HCT116 (cell line): ENCODE measurements at regions not wholly inside any gene's neighbourhood (a gene's known extent, or its start where the extent isn't known, plus 50 kb on each side); places are given as distances from the start of the nearest gene placed in this dataset.

ENCODE experiments used
- CBX3 ChIP-seq: IDR thresholded peaks from 2 replicates; pipeline ENCODE4 v1.6.1; 2012; ENCODE audit warnings: low read depth
- CEBPB ChIP-seq: IDR thresholded peaks from 2 replicates; pipeline ENCODE4 v1.6.1; 2012; ENCODE audit warnings: low read depth
- CTCF ChIP-seq, 3 experiments: fragments of 200-600 bp in 1 of 3; sonication (generic) in 1 of 3; IDR thresholded peaks in 2 of 3; conservative IDR thresholded peaks in 1 of 3; 2 replicates each; pipeline ENCODE4 v1.5.1; 2012 to 2017; ENCODE audit warnings: low read depth in 2 of 3, low read length in 2 of 3, antibody characterized with exemption in 1 of 3, borderline replicate concordance in 1 of 3, control low read depth in 1 of 3, mild to moderate bottlenecking in 1 of 3, mixed read lengths in 1 of 3, mixed run types in 1 of 3, moderate library complexity in 1 of 3; ENCODE audit not compliant: insufficient read depth in 1 of 3
- EZH2 ChIP-seq: fragments of 200-600 bp; sonication (generic); IDR thresholded peaks from 2 replicates; pipeline ENCODE4 v1.6.1; 2017; ENCODE audit warnings: antibody characterized with exemption, mixed run types
- EZH2phosphoT487 ChIP-seq: fragments of 200-600 bp; IDR thresholded peaks from 2 replicates; pipeline ENCODE4 v1.6.1; 2018; ENCODE audit warnings: antibody characterized with exemption, borderline replicate concordance
- POLR2A ChIP-seq: IDR thresholded peaks from 2 replicates; pipeline ENCODE4 v1.7.0; 2011; ENCODE audit warnings: borderline replicate concordance; ENCODE audit not compliant: insufficient read depth, insufficient read length; ENCODE audit errors: extremely low read depth
- REST ChIP-seq: IDR thresholded peaks from 2 replicates; pipeline ENCODE4 v1.6.1; 2012; ENCODE audit warnings: low read depth
- SRF ChIP-seq: IDR thresholded peaks from 2 replicates; pipeline ENCODE4 v1.6.1; 2012; ENCODE audit warnings: low read depth
- TCF7L2 ChIP-seq: IDR thresholded peaks from 2 replicates; pipeline ENCODE4 v1.7.0; 2011; ENCODE audit warnings: borderline replicate concordance, inconsistent platforms; ENCODE audit not compliant: insufficient read depth, insufficient read length; ENCODE audit errors: extremely low read depth

GRCh38 chr5:101009758-101010519, 106.9 kb upstream of the ST8SIA4 start:
- no peak for TF ChIP-seq CTCF (IDR thresholded peaks at IDR 0.05 in 2 of 3, conservative IDR thresholded peaks at IDR 0.05 in 1 of 3; ENCODE audit: borderline replicate concordance in 1 of 3, insufficient read depth in 1 of 3, low read depth in 2 of 3, low read length in 2 of 3)
- no peak for TF ChIP-seq REST
- no peak for TF ChIP-seq EZH2
- TF ChIP-seq POLR2A: no peak
- no peak for TF ChIP-seq CEBPB
- TF ChIP-seq EZH2phosphoT487: no peak
- TF ChIP-seq TCF7L2: no peak
- TF ChIP-seq CBX3: no peak
- no peak for TF ChIP-seq SRF
